ENCODE measurements at regions not wholly inside any gene's neighbourhood (a gene's known extent, or its start where the extent isn't known, plus 50 kb on each side); places are given as distances from the start of the nearest gene placed in this dataset.

DNA sequence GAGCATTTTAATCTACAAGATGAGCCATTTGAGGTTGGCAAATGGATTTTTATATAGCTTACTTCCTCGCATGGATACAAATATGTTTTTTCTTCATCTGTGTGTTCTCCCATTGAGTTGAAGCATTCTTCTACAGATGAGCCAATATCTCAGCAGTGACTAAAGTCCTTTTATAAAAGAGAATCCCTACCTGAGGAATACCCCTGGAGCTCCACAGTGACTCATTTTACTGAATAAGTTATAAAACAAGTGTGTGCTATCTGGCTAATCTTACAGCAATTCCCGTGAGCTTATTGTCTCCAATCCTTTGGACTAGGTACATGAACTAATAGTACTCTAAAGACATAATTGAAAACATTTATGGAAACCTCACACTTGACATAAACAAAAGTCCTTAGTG, 354.2 kb upstream of the BCHE start:
- TF ChIP-seq CTCF (IDR thresholded peaks at IDR 0.05; ENCODE audit: poor library complexity, severe bottlenecking) (no peak), SMC3 (conservative IDR thresholded peaks at IDR 0.05; ENCODE audit: poor library complexity) (no peak), EP300 (conservative IDR thresholded peaks at IDR 0.05; ENCODE audit: poor library complexity, severe bottlenecking) (no peak), TAF1 (IDR thresholded peaks at IDR 0.05; ENCODE audit: low read depth) (no peak)

Measured in neural cell (in vitro differentiated cells).